MM.1S (cell line): ENCODE measurements at regions not wholly inside any gene's neighbourhood (a gene's known extent, or its start where the extent isn't known, plus 50 kb on each side); places are given as distances from the start of the nearest gene placed in this dataset.

Experiments used
- DNase-seq: peaks from one replicate; pipeline ENCODE4 v3.0.0-alpha.2; 2015
- H2AFZ ChIP-seq: fragments of 300-600 bp; sonication (generic); 2 replicates; pipeline ENCODE4 v1.6.0; 2016; ENCODE audit warnings: antibody characterized with exemption, low read length
- H3F3A ChIP-seq: fragments of 300-600 bp; sonication (generic); 2 replicates; pipeline ENCODE4 v1.6.1; 2016; ENCODE audit warnings: mild to moderate bottlenecking, antibody characterized with exemption, low read length, moderate library complexity, mixed read lengths; ENCODE audit not compliant: insufficient read depth
- H3K27ac ChIP-seq: fragments of 300-600 bp; sonication (generic); 2 replicates; pipeline ENCODE4 v1.5.1; 2016; ENCODE audit warnings: mild to moderate bottlenecking, low read length
- H3K27me3 ChIP-seq: fragments of 300-600 bp; sonication (generic); replicated peaks from 2 replicates; pipeline ENCODE4 v1.6.0; 2016; ENCODE audit warnings: low read length; ENCODE audit not compliant: insufficient read depth
- H3K36me3 ChIP-seq: fragments of 300-600 bp; sonication (generic); replicated peaks from 2 replicates; pipeline ENCODE4 v1.6.1; 2016; ENCODE audit warnings: mild to moderate bottlenecking, low read length, mixed read lengths; ENCODE audit not compliant: insufficient read depth
- H3K4me1 ChIP-seq: fragments of 300-600 bp; sonication (generic); 2 replicates; pipeline ENCODE4 v1.6.1; 2016; ENCODE audit warnings: low read length, mixed read lengths
- H3K4me2 ChIP-seq: fragments of 300-600 bp; sonication (generic); 2 replicates; pipeline ENCODE4 v1.6.0; 2016; ENCODE audit warnings: low read depth, low read length
- H3K4me3 ChIP-seq: fragments of 300-600 bp; sonication (generic); 2 replicates; pipeline ENCODE4 v1.5.1; 2016; ENCODE audit warnings: low read length, mixed read lengths
- H3K79me2 ChIP-seq: fragments of 300-600 bp; sonication (generic); 2 replicates; pipeline ENCODE4 v1.6.1; 2016; ENCODE audit warnings: mixed run types, low read length, mixed read lengths
- H3K9ac ChIP-seq: fragments of 300-600 bp; sonication (generic); 2 replicates; pipeline ENCODE4 v1.6.1; 2016; ENCODE audit warnings: low read length, mixed read lengths
- H3K9me2 ChIP-seq: fragments of 300-600 bp; sonication (generic); replicated peaks from 2 replicates; pipeline ENCODE4 v1.6.1; 2016; ENCODE audit warnings: mild to moderate bottlenecking, low read length, mixed read lengths; ENCODE audit not compliant: insufficient read depth
- H3K9me3 ChIP-seq: fragments of 300-600 bp; sonication (generic); replicated peaks from 2 replicates; pipeline ENCODE4 v1.6.1; 2016; ENCODE audit warnings: mild to moderate bottlenecking, low read length, mixed read lengths; ENCODE audit not compliant: insufficient read depth
- H4K20me1 ChIP-seq: fragments of 300-600 bp; sonication (generic); 2 replicates; pipeline ENCODE4 v1.6.1; 2016; ENCODE audit warnings: mild to moderate bottlenecking, low read length, moderate library complexity, mixed read lengths; ENCODE audit not compliant: insufficient read depth
- EZH2 ChIP-seq: fragments of 300-600 bp; sonication (generic); optimal IDR thresholded peaks from 2 replicates; pipeline ENCODE3; 2017; ENCODE audit warnings: low read depth, mild to moderate bottlenecking, antibody characterized with exemption, low read length, mixed read lengths
- EZH2phosphoT487 ChIP-seq: fragments of 300-600 bp; sonication (generic); IDR thresholded peaks from 2 replicates; pipeline ENCODE4 v1.6.1; 2018; ENCODE audit warnings: antibody characterized with exemption, low read length
- TF ChIP-seq, protein P1 (sequence below): fragments of 300-600 bp; sonication (generic); IDR thresholded peaks from 2 replicates; pipeline ENCODE4 v1.5.1; 2016; ENCODE audit warnings: antibody characterized with exemption, low read length, mixed read lengths

DNA sequence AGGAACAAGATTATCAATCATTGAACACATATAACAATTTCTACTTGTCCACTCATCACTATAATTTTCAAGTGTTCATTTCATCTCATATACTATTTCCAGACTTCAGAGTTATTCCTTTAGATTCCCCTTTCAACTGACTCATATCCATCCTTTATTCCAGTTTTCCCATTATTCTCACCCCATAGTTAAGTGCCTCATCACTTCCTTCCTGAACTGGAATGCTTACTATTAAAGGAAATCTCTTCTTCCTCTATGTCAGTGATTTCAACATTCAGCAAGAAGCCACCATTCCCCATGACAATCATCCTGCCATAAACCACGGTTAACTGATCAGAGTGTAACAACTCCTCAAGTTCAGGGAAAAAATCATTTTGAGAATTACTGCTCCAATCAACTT lies 198.9 kb downstream of the FBXO8 start:
- Histone ChIP-seq H3K9ac (no peak overlapping the region), H3K4me1 (no peaks in the 10 kb centered on the region), H3K27ac (no peak overlapping the region), H2AFZ (no peak overlapping the region), H3K36me3 (no peaks in the 10 kb centered on the region), H3K9me2 (no peaks in the 10 kb centered on the region), H3K27me3 (no peaks in the 10 kb centered on the region), H3K4me2 (no peak overlapping the region), H3K9me3 (no peaks in the 10 kb centered on the region), H3K79me2 (no peaks in the 10 kb centered on the region), H3F3A (no peaks in the 10 kb centered on the region), H3K4me3 (no peak overlapping the region), H4K20me1 (no peaks in the 10 kb centered on the region)
- DNase-seq: no peak
- TF ChIP-seq, protein P1, sequence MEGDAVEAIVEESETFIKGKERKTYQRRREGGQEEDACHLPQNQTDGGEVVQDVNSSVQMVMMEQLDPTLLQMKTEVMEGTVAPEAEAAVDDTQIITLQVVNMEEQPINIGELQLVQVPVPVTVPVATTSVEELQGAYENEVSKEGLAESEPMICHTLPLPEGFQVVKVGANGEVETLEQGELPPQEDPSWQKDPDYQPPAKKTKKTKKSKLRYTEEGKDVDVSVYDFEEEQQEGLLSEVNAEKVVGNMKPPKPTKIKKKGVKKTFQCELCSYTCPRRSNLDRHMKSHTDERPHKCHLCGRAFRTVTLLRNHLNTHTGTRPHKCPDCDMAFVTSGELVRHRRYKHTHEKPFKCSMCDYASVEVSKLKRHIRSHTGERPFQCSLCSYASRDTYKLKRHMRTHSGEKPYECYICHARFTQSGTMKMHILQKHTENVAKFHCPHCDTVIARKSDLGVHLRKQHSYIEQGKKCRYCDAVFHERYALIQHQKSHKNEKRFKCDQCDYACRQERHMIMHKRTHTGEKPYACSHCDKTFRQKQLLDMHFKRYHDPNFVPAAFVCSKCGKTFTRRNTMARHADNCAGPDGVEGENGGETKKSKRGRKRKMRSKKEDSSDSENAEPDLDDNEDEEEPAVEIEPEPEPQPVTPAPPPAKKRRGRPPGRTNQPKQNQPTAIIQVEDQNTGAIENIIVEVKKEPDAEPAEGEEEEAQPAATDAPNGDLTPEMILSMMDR: no peak
- TF ChIP-seq EZH2 (no peak), EZH2phosphoT487 (no peak)

DNA sequence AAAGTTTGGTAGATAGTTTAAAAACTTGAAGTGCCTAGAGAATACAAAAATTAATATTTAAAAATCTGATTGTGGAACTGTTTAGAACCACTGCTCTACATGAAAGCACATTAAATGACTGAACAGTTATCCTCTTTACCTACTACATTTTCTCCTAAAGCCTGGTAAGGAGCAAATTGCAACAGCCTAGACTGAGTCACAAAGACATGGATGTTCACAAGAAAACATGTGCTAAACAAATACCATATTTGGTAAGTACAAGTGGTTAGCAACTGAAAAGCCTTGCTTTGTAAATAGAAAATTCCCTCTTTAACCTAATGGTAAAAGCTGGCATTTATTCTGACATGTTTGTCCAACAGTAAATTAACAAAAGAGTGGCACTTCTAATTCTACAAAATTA lies 203.1 kb downstream of the FBXO8 start:
- Histone ChIP-seq H3F3A (no peaks in the 10 kb centered on the region), H3K36me3 (no peaks in the 10 kb centered on the region), H3K4me1 (no peaks in the 10 kb centered on the region), H3K27ac (no peak overlapping the region), H3K9me3 (no peaks in the 10 kb centered on the region), H3K9ac (no peak overlapping the region), H4K20me1 (no peaks in the 10 kb centered on the region), H2AFZ (no peak overlapping the region), H3K4me3 (no peak overlapping the region), H3K27me3 (no peaks in the 10 kb centered on the region), H3K9me2 (no peaks in the 10 kb centered on the region), H3K4me2 (no peak overlapping the region), H3K79me2 (no peaks in the 10 kb centered on the region)
- DNase-seq: no peak
- TF ChIP-seq EZH2 (no peak), EZH2phosphoT487 (no peak)
- TF ChIP-seq, protein P1: no peak

DNA sequence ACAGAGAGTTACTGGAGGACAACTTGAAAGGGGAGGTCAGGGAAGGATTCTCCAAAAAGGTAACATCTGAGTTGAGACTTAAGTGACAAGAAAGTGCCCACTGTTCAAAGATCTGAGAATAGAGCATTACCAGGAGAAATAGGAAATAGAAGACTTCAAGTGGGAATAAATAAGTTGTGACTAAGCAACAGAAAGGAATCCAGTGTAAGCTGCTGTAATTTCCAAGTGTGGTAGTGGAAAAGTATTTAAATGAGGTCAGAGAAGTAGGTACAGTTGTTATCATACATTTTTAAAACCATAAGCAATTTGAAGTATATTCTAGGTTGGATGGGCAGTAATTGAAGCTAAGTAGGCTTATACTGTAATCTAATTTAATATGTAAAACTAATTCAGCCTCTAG lies 211.9 kb downstream of the FBXO8 start:
- Histone ChIP-seq H3K9me2 (no peaks in the 10 kb centered on the region), H3F3A (no peaks in the 10 kb centered on the region), H3K27me3 (no peaks in the 10 kb centered on the region), H4K20me1 (no peaks in the 10 kb centered on the region), H2AFZ (no peak overlapping the region), H3K79me2 (no peaks in the 10 kb centered on the region), H3K4me1 (no peaks in the 10 kb centered on the region), H3K27ac (no peak overlapping the region), H3K9ac (no peak overlapping the region), H3K9me3 (no peaks in the 10 kb centered on the region; the same call in 1 of the 2 replicates), H3K4me2 (no peak overlapping the region), H3K36me3 (no peaks in the 10 kb centered on the region), H3K4me3 (no peak overlapping the region)
- DNase-seq: no peak
- TF ChIP-seq EZH2 (no peak), EZH2phosphoT487 (no peak)
- TF ChIP-seq, protein P1: no peak
